ENCODE measurements at regions not wholly inside any gene's neighbourhood (a gene's known extent, or its start where the extent isn't known, plus 50 kb on each side); places are given as distances from the start of the nearest gene placed in this dataset.

- H3K4me2 ChIP-seq, result no peak overlapping the region
- no peaks in the 10 kb centered on the region for H3K4me1 Mint-ChIP-seq
- TF ChIP-seq EZH2phosphoT487 (IDR thresholded peaks at IDR 0.05) (no peak), EZH2 (IDR thresholded peaks at IDR 0.05) (no peak), CTCF (IDR thresholded peaks at IDR 0.05) (no peak)
- H3K79me2 ChIP-seq (ENCODE audit: low read depth), result no peaks in the 10 kb centered on the region
- no peaks in the 10 kb centered on the region for H3K4me1 ChIP-seq
- no peak overlapping the region for H3K27ac ChIP-seq
- H2AFZ ChIP-seq (replicated peaks), result no peak overlapping the region
- no peaks in the 10 kb centered on the region for H4K20me1 ChIP-seq (ENCODE audit: low read depth)
- H3F3A ChIP-seq (ENCODE audit: low read depth), result no peaks in the 10 kb centered on the region
- H3K4me3 Mint-ChIP-seq, result no peak overlapping the region
- no peaks in the 10 kb centered on the region for H3K36me3 ChIP-seq
- H3K9me3 ChIP-seq (ENCODE audit: low read depth), result peaks cover 6% of the 10 kb centered on the region
- peaks cover 14% of the 10 kb centered on the region for H3K9me3 Mint-ChIP-seq
- H3K9ac ChIP-seq, result no peak overlapping the region
- H3K36me3 Mint-ChIP-seq, result no peaks in the 10 kb centered on the region
- H3K27me3 Mint-ChIP-seq (ENCODE audit: insufficient read depth, low read depth), result peaks cover 10% of the 10 kb centered on the region
- no peaks in the 10 kb centered on the region for H3K27me3 ChIP-seq
- no peak overlapping the region for H3K27ac Mint-ChIP-seq
- no peak for DNase-seq (ENCODE audit: low spot score)
- no peak overlapping the region for H3K4me3 ChIP-seq
Measured at GRCh38 chr3:10638466-10638865, 133.1 kb upstream of the ATP2B2 start.

GRCh38 chr3:10641760-10642159 lies 136.4 kb upstream of the ATP2B2 start:
- Histone ChIP-seq H2AFZ (replicated peaks) (no peak overlapping the region), H3K9me3 (ENCODE audit: low read depth) (peaks cover 6% of the 10 kb centered on the region), H3K9ac (no peak overlapping the region), H3K4me1 (peaks cover 12% of the 10 kb centered on the region), H3K36me3 (no peaks in the 10 kb centered on the region), H4K20me1 (ENCODE audit: low read depth) (no peaks in the 10 kb centered on the region), H3F3A (ENCODE audit: low read depth) (no peaks in the 10 kb centered on the region), H3K27me3 (no peaks in the 10 kb centered on the region), H3K27ac (no peak overlapping the region), H3K4me3 (no peak overlapping the region), H3K4me2 (no peak overlapping the region), H3K79me2 (ENCODE audit: low read depth) (no peaks in the 10 kb centered on the region)
- Mint-ChIP-seq H3K27me3 (ENCODE audit: insufficient read depth, low read depth) (peaks cover 8% of the 10 kb centered on the region), H3K4me3 (no peak overlapping the region), H3K4me1 (peaks cover 3% of the 10 kb centered on the region), H3K27ac (no peak overlapping the region), H3K9me3 (peaks cover 10% of the 10 kb centered on the region), H3K36me3 (no peaks in the 10 kb centered on the region)
- no peak for DNase-seq (ENCODE audit: low spot score)
- TF ChIP-seq EZH2phosphoT487 (IDR thresholded peaks at IDR 0.05) (no peak), CTCF (IDR thresholded peaks at IDR 0.05) (no peak), EZH2 (IDR thresholded peaks at IDR 0.05) (no peak)

GRCh38 chr3:10644189-10644588 lies 138.8 kb upstream of the ATP2B2 start:
- H3K27me3 Mint-ChIP-seq (ENCODE audit: insufficient read depth, low read depth), result peaks cover 8% of the 10 kb centered on the region
- Histone ChIP-seq H3K4me3 (no peak overlapping the region), H3K36me3 (no peaks in the 10 kb centered on the region), H3K79me2 (ENCODE audit: low read depth) (no peaks in the 10 kb centered on the region), H2AFZ (replicated peaks) (no peak overlapping the region), H3K4me1 (peaks cover 12% of the 10 kb centered on the region), H3K4me2 (no peak overlapping the region), H3K9ac (no peak overlapping the region), H3F3A (ENCODE audit: low read depth) (no peaks in the 10 kb centered on the region), H3K27me3 (no peaks in the 10 kb centered on the region), H3K27ac (no peak overlapping the region), H3K9me3 (ENCODE audit: low read depth) (no peaks in the 10 kb centered on the region), H4K20me1 (ENCODE audit: low read depth) (no peaks in the 10 kb centered on the region)
- TF ChIP-seq EZH2phosphoT487 (IDR thresholded peaks at IDR 0.05) (no peak), EZH2 (IDR thresholded peaks at IDR 0.05) (no peak), CTCF (IDR thresholded peaks at IDR 0.05) (no peak)
- H3K36me3 Mint-ChIP-seq, result no peaks in the 10 kb centered on the region
- no peak overlapping the region for H3K4me3 Mint-ChIP-seq
- H3K9me3 Mint-ChIP-seq, result peaks cover 5% of the 10 kb centered on the region
- peaks cover 3% of the 10 kb centered on the region for H3K4me1 Mint-ChIP-seq
- H3K27ac Mint-ChIP-seq, result no peak overlapping the region
- DNase-seq (ENCODE audit: low spot score), result no peak
